ENCODE measurements at regions not wholly inside any gene's neighbourhood (a gene's known extent, or its start where the extent isn't known, plus 50 kb on each side); places are given as distances from the start of the nearest gene placed in this dataset.

- Mint-ChIP-seq H3K4me1 (ENCODE audit: low read depth, unreplicated experiment) (peaks cover 17% of the 10 kb centered on the region), H3K36me3 (ENCODE audit: insufficient read depth, unreplicated experiment) (no peaks in the 10 kb centered on the region), H3K27ac (ENCODE audit: unreplicated experiment) (no peak overlapping the region), H3K27me3 (ENCODE audit: insufficient read depth, unreplicated experiment) (no peaks in the 10 kb centered on the region), H3K4me3 (ENCODE audit: unreplicated experiment) (no peak overlapping the region), H3K9me3 (ENCODE audit: unreplicated experiment) (no peaks in the 10 kb centered on the region)
- no peaks in the 10 kb centered on the region for H3K36me3 ChIP-seq (ENCODE audit: control insufficient read depth, insufficient read depth, low read length)
- TF ChIP-seq CTCF (IDR thresholded peaks at IDR 0.05; ENCODE audit: insufficient read depth in 1 of 2, low read depth in 1 of 2, low read length in 1 of 2, severe bottlenecking in 1 of 2, unreplicated experiment in 1 of 2), result no peak
- no peak overlapping the region for H3K4me3 ChIP-seq (ENCODE audit: low read depth, low read length)
- intact Hi-C loops (cut with micrococcal nuclease; ENCODE audit: unreplicated experiment), result no loop called here
- CTCF ChIA-PET, result no interaction called here
- POLR2A ChIA-PET, result no interaction called here
- H3K9me3 ChIP-seq, result no peaks in the 10 kb centered on the region
- no peaks in the 10 kb centered on the region for H3K4me1 ChIP-seq
- no TSS peak for BruUV-seq (replicated peaks)
- DNase-seq, result no peak
- no peaks in the 10 kb centered on the region for H3K27me3 ChIP-seq (replicated peaks; ENCODE audit: control insufficient read depth, insufficient read depth, low read length)
Measured at GRCh38 chr7:16978358-16979244, 96.8 kb upstream of the AGR3 start.

- no TSS peak for BruUV-seq (replicated peaks)
- H3K4me3 ChIP-seq (ENCODE audit: low read depth, low read length), result no peak overlapping the region
- H3K4me3 Mint-ChIP-seq (ENCODE audit: unreplicated experiment), result no peak overlapping the region
- POLR2A ChIA-PET, result no interaction called here
- no peak for TF ChIP-seq CTCF (IDR thresholded peaks at IDR 0.05; ENCODE audit: insufficient read depth in 1 of 2, low read depth in 1 of 2, low read length in 1 of 2, severe bottlenecking in 1 of 2, unreplicated experiment in 1 of 2)
- H3K9me3 ChIP-seq, result no peaks in the 10 kb centered on the region
- no peaks in the 10 kb centered on the region for H3K4me1 ChIP-seq
- peaks cover 17% of the 10 kb centered on the region for H3K4me1 Mint-ChIP-seq (ENCODE audit: low read depth, unreplicated experiment)
- no peaks in the 10 kb centered on the region for H3K36me3 Mint-ChIP-seq (ENCODE audit: insufficient read depth, unreplicated experiment)
- DNase-seq, result no peak
- H3K27ac Mint-ChIP-seq (ENCODE audit: unreplicated experiment), result no peak overlapping the region
- CTCF ChIA-PET, result no interaction called here
- no peaks in the 10 kb centered on the region for H3K27me3 Mint-ChIP-seq (ENCODE audit: insufficient read depth, unreplicated experiment)
- H3K9me3 Mint-ChIP-seq (ENCODE audit: unreplicated experiment), result no peaks in the 10 kb centered on the region
- no peaks in the 10 kb centered on the region for H3K27me3 ChIP-seq (replicated peaks; ENCODE audit: control insufficient read depth, insufficient read depth, low read length)
- intact Hi-C loops (cut with micrococcal nuclease; ENCODE audit: unreplicated experiment), result no loop called here
- H3K36me3 ChIP-seq (ENCODE audit: control insufficient read depth, insufficient read depth, low read length), result no peaks in the 10 kb centered on the region
Measured at GRCh38 chr7:16980539-16980938, 98.8 kb upstream of the AGR3 start.

- CTCF ChIA-PET, result interaction anchor here (0.6 to 1.3 kb wide), 14 partner anchors 23 to 776 kb away, joined by 3 to 10 read pairs (median 4); no protein-coding TSS in a partner anchor
- peak in 1 of 2 experiments; percentile 38 for DNase-seq
- Mint-ChIP-seq H3K9me3 (ENCODE audit: unreplicated experiment) (no peaks in the 10 kb centered on the region), H3K4me3 (ENCODE audit: unreplicated experiment) (no peak overlapping the region), H3K4me1 (ENCODE audit: low read depth, unreplicated experiment) (peaks cover 17% of the 10 kb centered on the region), H3K27me3 (ENCODE audit: insufficient read depth, unreplicated experiment) (no peaks in the 10 kb centered on the region), H3K36me3 (ENCODE audit: insufficient read depth, unreplicated experiment) (no peaks in the 10 kb centered on the region), H3K27ac (ENCODE audit: unreplicated experiment) (peak overlapping the region; percentile 65)
- no peak overlapping the region for H3K4me3 ChIP-seq (ENCODE audit: low read depth, low read length)
- H3K27me3 ChIP-seq (replicated peaks; ENCODE audit: control insufficient read depth, insufficient read depth, low read length), result no peaks in the 10 kb centered on the region
- BruUV-seq (replicated peaks), result no TSS peak
- peak; percentile 90 to 96 for TF ChIP-seq CTCF (IDR thresholded peaks at IDR 0.05; ENCODE audit: insufficient read depth in 1 of 2, low read depth in 1 of 2, low read length in 1 of 2, severe bottlenecking in 1 of 2, unreplicated experiment in 1 of 2)
- intact Hi-C loops (cut with micrococcal nuclease; ENCODE audit: unreplicated experiment), result loop anchor here (1.0 to 2.0 kb wide), 6 partner anchors 62 to 664 kb away; partner anchors contain the start of gene AHR
- POLR2A ChIA-PET, result no interaction called here
- no peaks in the 10 kb centered on the region for H3K36me3 ChIP-seq (ENCODE audit: control insufficient read depth, insufficient read depth, low read length)
- no peaks in the 10 kb centered on the region for H3K9me3 ChIP-seq
- no peaks in the 10 kb centered on the region for H3K4me1 ChIP-seq
Measured at GRCh38 chr7:16982640-16983350, 101.0 kb upstream of the AGR3 start.
